H9 (cell line): ENCODE measurements at regions not wholly inside any gene's neighbourhood (a gene's known extent, or its start where the extent isn't known, plus 50 kb on each side); places are given as distances from the start of the nearest gene placed in this dataset.

Source experiments
- DNase-seq: peaks from one replicate; pipeline ENCODE4 v3.0.0-alpha.2; 2017
- H2AFZ ChIP-seq: one replicate; pipeline ENCODE4 v1.6.1; 2013; ENCODE audit warnings: mild to moderate bottlenecking, low read length, control low read depth, moderate library complexity
- H2AK5ac ChIP-seq: 2 replicates; pipeline ENCODE4 v1.6.1; 2013; ENCODE audit warnings: low read length, control low read depth, mixed read lengths; ENCODE audit not compliant: insufficient read length
- H2BK120ac ChIP-seq: one replicate; pipeline ENCODE4 v1.6.1; 2013; ENCODE audit warnings: low read depth, mild to moderate bottlenecking, low read length, control low read depth, inconsistent platforms; ENCODE audit not compliant: poor library complexity, severe bottlenecking
- H2BK12ac ChIP-seq: 2 replicates; pipeline ENCODE4 v1.6.1; 2013; ENCODE audit warnings: low read length, control low read depth, mixed read lengths, low read depth; ENCODE audit not compliant: insufficient read length
- H2BK15ac ChIP-seq: 2 replicates; pipeline ENCODE4 v1.6.1; 2013; ENCODE audit warnings: low read depth, low read length, control low read depth
- H2BK20ac ChIP-seq: one replicate; pipeline ENCODE4 v1.6.1; 2013; ENCODE audit warnings: low read depth, mild to moderate bottlenecking, low read length, control low read depth, inconsistent platforms; ENCODE audit not compliant: poor library complexity, severe bottlenecking
- H2BK5ac ChIP-seq: 2 replicates; pipeline ENCODE4 v1.6.1; 2013; ENCODE audit warnings: low read length, control low read depth, mixed read lengths; ENCODE audit not compliant: insufficient read length
- H3K14ac ChIP-seq: 2 replicates; pipeline ENCODE4 v1.6.1; 2013; ENCODE audit warnings: low read length, control low read depth; ENCODE audit not compliant: insufficient read depth
- H3K18ac ChIP-seq: 2 replicates; pipeline ENCODE4 v1.6.1; 2013; ENCODE audit warnings: low read depth, mild to moderate bottlenecking, mixed read lengths, low read length, control low read depth; ENCODE audit not compliant: insufficient read length
- H3K23ac ChIP-seq: 2 replicates; pipeline ENCODE4 v1.6.1; 2013; ENCODE audit warnings: low read length, control low read depth, mixed read lengths, low read depth; ENCODE audit not compliant: insufficient read length
- H3K23me2 ChIP-seq: 2 replicates; pipeline ENCODE4 v1.6.1; 2013; ENCODE audit warnings: low read depth, mild to moderate bottlenecking, mixed read lengths, low read length, control low read depth; ENCODE audit not compliant: insufficient read length, poor library complexity, severe bottlenecking
- H3K27ac ChIP-seq: 2 replicates; pipeline ENCODE4 v1.5.1; 2013; ENCODE audit warnings: low read length, control low read depth, mixed read lengths, low read depth; ENCODE audit not compliant: insufficient read length
- H3K27me3 ChIP-seq: 2 replicates; pipeline ENCODE4 v1.6.1; 2013; ENCODE audit warnings: low read length, control low read depth, inconsistent platforms; ENCODE audit not compliant: insufficient read depth
- H3K4ac ChIP-seq: 2 replicates; pipeline ENCODE4 v1.6.1; 2013; ENCODE audit warnings: low read depth, mild to moderate bottlenecking, control low read depth, inconsistent platforms, low read length, moderate library complexity
- H3K4me1 ChIP-seq: 2 replicates; pipeline ENCODE4 v1.6.1; 2013; ENCODE audit warnings: low read length, control low read depth, inconsistent platforms; ENCODE audit not compliant: insufficient read depth
- H3K4me2 ChIP-seq: 2 replicates; pipeline ENCODE4 v1.6.1; 2013; ENCODE audit warnings: low read length, control low read depth, mixed read lengths; ENCODE audit not compliant: insufficient read length, insufficient read depth
- H3K56ac ChIP-seq: 2 replicates; pipeline ENCODE4 v1.6.1; 2013; ENCODE audit warnings: low read depth, mild to moderate bottlenecking, mixed read lengths, low read length, control low read depth; ENCODE audit not compliant: insufficient read length
- H3K79me1 ChIP-seq: 2 replicates; pipeline ENCODE4 v1.6.1; 2013; ENCODE audit warnings: low read depth, mild to moderate bottlenecking, moderate library complexity, low read length, control low read depth, inconsistent platforms; ENCODE audit not compliant: insufficient read depth, poor library complexity, severe bottlenecking
- H3K79me2 ChIP-seq: 2 replicates; pipeline ENCODE4 v1.6.1; 2013; ENCODE audit warnings: low read length, control low read depth, inconsistent platforms; ENCODE audit not compliant: insufficient read depth
- H3K9ac ChIP-seq: 2 replicates; pipeline ENCODE4 v1.6.1; 2013; ENCODE audit warnings: low read length, control low read depth, mixed read lengths; ENCODE audit not compliant: insufficient read length; ENCODE audit errors: extremely low read depth
- H3K9me3 ChIP-seq: one replicate; pipeline ENCODE4 v1.6.1; 2013; ENCODE audit warnings: low read depth, low read length, inconsistent platforms; ENCODE audit not compliant: control insufficient read depth
- H3T11ph ChIP-seq: one replicate; pipeline ENCODE4 v1.6.1; 2013; ENCODE audit warnings: mild to moderate bottlenecking, low read length, control low read depth, inconsistent platforms
- H4K20me1 ChIP-seq: one replicate; pipeline ENCODE4 v1.6.1; 2013; ENCODE audit not compliant: control insufficient read depth, insufficient read length, insufficient read depth
- H4K5ac ChIP-seq: 2 replicates; pipeline ENCODE4 v1.6.1; 2013; ENCODE audit warnings: low read depth, mild to moderate bottlenecking, mixed read lengths, low read length, control low read depth; ENCODE audit not compliant: insufficient read length
- H4K8ac ChIP-seq: replicated peaks from 2 replicates; pipeline ENCODE4 v1.6.1; 2013; ENCODE audit warnings: low read length, control low read depth, mixed read lengths, low read depth; ENCODE audit not compliant: insufficient read length
- H4K91ac ChIP-seq: 2 replicates; pipeline ENCODE4 v1.6.1; 2013; ENCODE audit warnings: low read depth, mild to moderate bottlenecking, moderate library complexity, mixed read lengths, low read length, control low read depth; ENCODE audit not compliant: insufficient read length
- H3K27ac Mint-ChIP-seq, 3 experiments: 2 replicates in 2 of 3; 3 replicates in 1 of 3; pipeline ENCODE4 v1.8.0; 2020 to 2021; ENCODE audit warnings: mixed read lengths in 3 of 3, mild to moderate bottlenecking in 1 of 3, moderate library complexity in 1 of 3
- H3K27me3 Mint-ChIP-seq: 2 replicates; pipeline ENCODE4 v1.8.0; 2021; ENCODE audit warnings: low read depth, mild to moderate bottlenecking, moderate library complexity, mixed read lengths
- H3K36me3 Mint-ChIP-seq, 3 experiments: 2 replicates in 2 of 3; 3 replicates in 1 of 3; pipeline ENCODE4 v1.8.0; 2020 to 2021; ENCODE audit warnings: low read depth in 3 of 3, mixed read lengths in 3 of 3; ENCODE audit not compliant: insufficient read depth in 1 of 3
- H3K4me1 Mint-ChIP-seq, 2 experiments: 2 replicates each; pipeline ENCODE4 v1.8.0; 2020; ENCODE audit warnings: mixed read lengths in 2 of 2
- H3K4me3 Mint-ChIP-seq, 2 experiments: 2 replicates in 1 of 2; 3 replicates in 1 of 2; pipeline ENCODE4 v1.8.0; 2020 to 2021; ENCODE audit warnings: mild to moderate bottlenecking in 2 of 2, mixed read lengths in 2 of 2, moderate library complexity in 1 of 2
- H3K9me3 Mint-ChIP-seq, 2 experiments: 2 replicates in 1 of 2; 3 replicates in 1 of 2; pipeline ENCODE4 v1.8.0; 2020; ENCODE audit warnings: mild to moderate bottlenecking in 2 of 2, mixed read lengths in 2 of 2, moderate library complexity in 1 of 2
- CTCF ChIP-seq: fragments of 200-600 bp; sonication (generic); conservative IDR thresholded peaks from 3 replicates; pipeline ENCODE4 v1.8.0; 2021; ENCODE audit warnings: antibody characterized with exemption, mild to moderate bottlenecking
- WGBS: extraction: QIAGEN DNeasy Blood & Tissue Kit; methylation state at CpG from one replicate; pipeline ENCODE4 v1.1.7; 2013; ENCODE audit warnings: missing lambda C conversion rate, low lambda C conversion rate, mixed read lengths; ENCODE audit not compliant: insufficient read length; ENCODE audit errors: extremely low coverage; 5-methylcytosine and 5-hydroxymethylcytosine counted together

GRCh38 chr10:36236341-36236740, 594.2 kb upstream of the FZD8 start:
- no peak overlapping the region for H3K27ac Mint-ChIP-seq
- Histone ChIP-seq H2BK5ac (no peak overlapping the region), H3K4ac (no peak overlapping the region), H2AFZ (no peak overlapping the region), H3K14ac (no peak overlapping the region), H2BK20ac (no peak overlapping the region), H4K5ac (no peak overlapping the region), H3K4me1 (no peaks in the 10 kb centered on the region), H2BK12ac (no peak overlapping the region), H3K27ac (no peak overlapping the region), H3K4me2 (no peak overlapping the region), H3K9me3 (no peaks in the 10 kb centered on the region), H3T11ph (no peak overlapping the region), H2BK15ac (no peak overlapping the region), H3K27me3 (no peaks in the 10 kb centered on the region), H4K8ac (no peak overlapping the region), H3K9ac (no peak overlapping the region), H2AK5ac (no peak overlapping the region), H3K23ac (no peak overlapping the region), H3K56ac (no peak overlapping the region), H3K23me2 (no peaks in the 10 kb centered on the region), H3K18ac (no peak overlapping the region), H4K91ac (no peak overlapping the region), H3K79me1 (no peaks in the 10 kb centered on the region), H2BK120ac (no peak overlapping the region), H3K79me2 (no peaks in the 10 kb centered on the region), H4K20me1 (no peaks in the 10 kb centered on the region)
- peaks cover 12 to 19% of the 10 kb centered on the region in 2 experiments for H3K9me3 Mint-ChIP-seq
- no peak overlapping the region for H3K4me3 Mint-ChIP-seq
- TF ChIP-seq CTCF, result no peak
- H3K4me1 Mint-ChIP-seq, result no peaks in the 10 kb centered on the region
- H3K36me3 Mint-ChIP-seq, result peaks cover 0 to 13% (median 9%) of the 10 kb centered on the region in 3 experiments; a peak in 5 of 7 replicates
- H3K27me3 Mint-ChIP-seq, result no peaks in the 10 kb centered on the region
- WGBS, result no CpG with 5 or more reads among the region's 1 CpG
- no peak for DNase-seq
